H1 (cell line): ENCODE measurements at regions not wholly inside any gene's neighbourhood (a gene's known extent, or its start where the extent isn't known, plus 50 kb on each side); places are given as distances from the start of the nearest gene placed in this dataset.

Experiments
- CTCF ChIA-PET: fragments of 300-600 bp; sonication (Branson Sonifier 250); formaldehyde crosslinking; loops from one replicate; lab custom pipeline; 2021; ENCODE audit not compliant: partially characterized antibody; lab: Charles Lee
- POLR2A ChIA-PET: fragments of 300-600 bp; sonication (Branson Sonifier 250); formaldehyde crosslinking; loops from one replicate; lab custom pipeline; 2021; ENCODE audit warnings: inconsistent platforms; ENCODE audit not compliant: partially characterized antibody; lab: Charles Lee
- DNase-seq, 2 experiments: peaks; one replicate each; pipeline versions ENCODE4 v3.0.0 to v3.0.0-alpha.2; 2010 to 2022; ENCODE audit warnings: low spot score in 2 of 2, low read depth in 1 of 2, mixed read lengths in 1 of 2
- FAIRE-seq: peaks from 2 replicates; lab custom pipeline; 2011; peaks lifted over from hg19 to GRCh38; lab: Jason Lieb, UNC
- H2AFZ ChIP-seq: 2 replicates; pipeline ENCODE4 v1.8.1; 2012; ENCODE audit warnings: low read length, inconsistent platforms
- H2AK5ac ChIP-seq: 2 replicates; pipeline ENCODE4 v1.6.1; 2013; ENCODE audit warnings: low read depth, low read length
- H2BK120ac ChIP-seq: replicated peaks from 2 replicates; pipeline ENCODE3; 2013; ENCODE audit warnings: low read depth, low read length, inconsistent platforms
- H2BK12ac ChIP-seq: 2 replicates; pipeline ENCODE4 v1.6.1; 2013; ENCODE audit warnings: low read depth, low read length
- H2BK15ac ChIP-seq: 2 replicates; pipeline ENCODE4 v1.6.1; 2013; ENCODE audit warnings: low read length
- H2BK20ac ChIP-seq: 2 replicates; pipeline ENCODE4 v1.6.1; 2013; ENCODE audit warnings: low read length
- H2BK5ac ChIP-seq: 2 replicates; pipeline ENCODE4 v1.6.1; 2013; ENCODE audit warnings: low read depth, low read length
- H3K14ac ChIP-seq: 2 replicates; pipeline ENCODE4 v1.6.1; 2013; ENCODE audit warnings: inconsistent platforms; ENCODE audit not compliant: insufficient read length
- H3K18ac ChIP-seq: 2 replicates; pipeline ENCODE4 v1.6.1; 2013; ENCODE audit warnings: low read length; ENCODE audit errors: extremely low read depth
- H3K23ac ChIP-seq: 2 replicates; pipeline ENCODE4 v1.6.1; 2013; ENCODE audit warnings: inconsistent platforms; ENCODE audit not compliant: insufficient read length
- H3K23me2 ChIP-seq: 2 replicates; pipeline ENCODE4 v1.6.1; 2013; ENCODE audit warnings: low read depth, low read length
- H3K27ac ChIP-seq: 2 replicates; pipeline ENCODE4 v1.6.1; 2011; ENCODE audit warnings: low read depth, low read length, inconsistent platforms
- H3K27me3 ChIP-seq, 4 experiments: replicated peaks in 1 of 4; 1 replicate in 1 of 4; 2 replicates in 3 of 4; pipeline versions ENCODE4 v1.6.1 to v1.8.1; 2011 to 2013; ENCODE audit warnings: low read length in 3 of 4, mild to moderate bottlenecking in 3 of 4, inconsistent platforms in 2 of 4, mixed read lengths in 2 of 4, moderate library complexity in 1 of 4; ENCODE audit not compliant: control insufficient read depth in 3 of 4, insufficient read depth in 3 of 4; ENCODE audit errors: extremely low read depth in 1 of 4
- H3K36me3 ChIP-seq, 4 experiments: 2 replicates each; pipeline versions ENCODE4 v1.6.1 to v1.8.1; 2011 to 2013; ENCODE audit warnings: mild to moderate bottlenecking in 4 of 4, low read length in 3 of 4, moderate library complexity in 2 of 4, control low read depth in 1 of 4, inconsistent platforms in 1 of 4; ENCODE audit not compliant: insufficient read depth in 4 of 4, control insufficient read depth in 2 of 4
- H3K4ac ChIP-seq: replicated peaks from 2 replicates; pipeline ENCODE3; 2013; ENCODE audit warnings: low read length, low read depth, mixed read lengths, inconsistent platforms; ENCODE audit not compliant: insufficient read length
- H3K4me1 ChIP-seq, 4 experiments: replicated peaks in 1 of 4; 1 replicate in 1 of 4; 2 replicates in 3 of 4; pipeline versions ENCODE4 v1.6.1 to v1.8.1; 2011 to 2013; ENCODE audit warnings: low read length in 3 of 4, inconsistent platforms in 2 of 4, mixed read lengths in 1 of 4; ENCODE audit not compliant: insufficient read depth in 4 of 4, control insufficient read depth in 3 of 4
- H3K4me2 ChIP-seq, 2 experiments: 2 replicates each; pipeline versions ENCODE4 v1.6.1 to v1.8.1; 2011 to 2013; ENCODE audit warnings: low read depth in 2 of 2, low read length in 2 of 2, control low read depth in 1 of 2, inconsistent platforms in 1 of 2, mild to moderate bottlenecking in 1 of 2; ENCODE audit not compliant: insufficient read depth in 1 of 2
- H3K4me3 ChIP-seq, 4 experiments: fragments of 200-600, 300-600 bp in 1 of 4; sonication (generic), shearing (Covaris generic), sonication (Bioruptor Twin) in 1 of 4; 2 replicates each; pipeline versions ENCODE4 v1.5.1 to v1.8.1; 2011 to 2016; ENCODE audit warnings: low read length in 4 of 4, low read depth in 3 of 4, control low read depth in 2 of 4, inconsistent platforms in 2 of 4, mild to moderate bottlenecking in 2 of 4, mixed read lengths in 1 of 4, moderate library complexity in 1 of 4; ENCODE audit not compliant: insufficient read depth in 2 of 4; ENCODE audit errors: extremely low read depth in 1 of 4
- H3K56ac ChIP-seq: replicated peaks from 2 replicates; pipeline ENCODE3; 2013; ENCODE audit warnings: low read depth, mild to moderate bottlenecking, mixed read lengths, low read length, inconsistent platforms; ENCODE audit not compliant: insufficient read length
- H3K79me1 ChIP-seq: 2 replicates; pipeline ENCODE4 v1.6.1; 2013; ENCODE audit warnings: low read depth, low read length, control low read depth
- H3K79me2 ChIP-seq, 2 experiments: 2 replicates each; pipeline versions ENCODE4 v1.6.1 to v1.8.1; 2012 to 2013; ENCODE audit warnings: low read length in 2 of 2, mild to moderate bottlenecking in 2 of 2, inconsistent platforms in 1 of 2; ENCODE audit not compliant: insufficient read depth in 2 of 2, control insufficient read depth in 1 of 2
- H3K9ac ChIP-seq, 4 experiments: replicated peaks in 1 of 4; 1 replicate in 1 of 4; 2 replicates in 3 of 4; pipeline versions ENCODE4 v1.6.1 to v1.8.1; 2011 to 2013; ENCODE audit warnings: low read depth in 3 of 4, low read length in 3 of 4, control low read depth in 2 of 4, mild to moderate bottlenecking in 2 of 4, moderate library complexity in 2 of 4, inconsistent platforms in 1 of 4; ENCODE audit errors: extremely low read depth in 1 of 4
- H3K9me3 ChIP-seq, 2 experiments: 2 replicates each; pipeline versions ENCODE4 v1.6.1 to v1.8.1; 2012 to 2013; ENCODE audit warnings: mild to moderate bottlenecking in 2 of 2, moderate library complexity in 2 of 2, control low read depth in 1 of 2, inconsistent platforms in 1 of 2, low read depth in 1 of 2, low read length in 1 of 2, mixed read lengths in 1 of 2; ENCODE audit not compliant: insufficient read depth in 2 of 2
- H4K20me1 ChIP-seq, 2 experiments: replicated peaks in 1 of 2; 2 replicates each; pipeline versions ENCODE3 to v1.8.1; 2011 to 2013; ENCODE audit warnings: inconsistent platforms in 2 of 2, low read length in 2 of 2, mild to moderate bottlenecking in 1 of 2; ENCODE audit not compliant: insufficient read depth in 2 of 2, control insufficient read depth in 1 of 2
- H4K5ac ChIP-seq: 2 replicates; pipeline ENCODE4 v1.6.1; 2013; ENCODE audit warnings: low read length, low read depth, mixed read lengths, inconsistent platforms; ENCODE audit not compliant: insufficient read length
- H4K8ac ChIP-seq: 2 replicates; pipeline ENCODE4 v1.8.0; 2013; ENCODE audit warnings: mild to moderate bottlenecking, moderate library complexity, low read length, inconsistent platforms; ENCODE audit not compliant: insufficient read depth; ENCODE audit errors: extremely low read depth
- H4K91ac ChIP-seq: replicated peaks from 2 replicates; pipeline ENCODE3; 2013; ENCODE audit warnings: low read length, mixed read lengths, inconsistent platforms; ENCODE audit not compliant: insufficient read length
- BRCA1 ChIP-seq: IDR thresholded peaks from 2 replicates; pipeline ENCODE4 v1.6.1; 2012; ENCODE audit warnings: low read depth, low read length, improper control_type of control experiment
- CBX5 ChIP-seq: fragments of 300-800, 300-1000 bp; sonication (generic); IDR thresholded peaks from 2 replicates; pipeline ENCODE4 v1.7.1; 2016; ENCODE audit warnings: antibody characterized with exemption, low read length, low read depth
- CBX8 ChIP-seq: fragments of 300-800, 300-1000 bp; sonication (generic); IDR thresholded peaks from 2 replicates; pipeline ENCODE4 v1.7.1; 2016; ENCODE audit warnings: low read depth, low read length, borderline replicate concordance
- CREB1 ChIP-seq: IDR thresholded peaks from 2 replicates; pipeline ENCODE4 v1.6.1; 2012; ENCODE audit warnings: inconsistent platforms
- EGR1 ChIP-seq: IDR thresholded peaks from 2 replicates; pipeline ENCODE4 v1.6.1; 2011; ENCODE audit warnings: low read depth, low read length, borderline replicate concordance
- SIN3A ChIP-seq, 2 experiments: IDR thresholded peaks in 1 of 2; conservative IDR thresholded peaks in 1 of 2; 2 replicates each; pipeline ENCODE4 v1.6.1; 2011 to 2012; ENCODE audit warnings: low read length in 2 of 2, improper control_type of control experiment in 1 of 2, low read depth in 1 of 2, mild to moderate bottlenecking in 1 of 2
- SRF ChIP-seq: IDR thresholded peaks from 2 replicates; pipeline ENCODE4 v1.6.1; 2011; ENCODE audit warnings: mild to moderate bottlenecking, low read depth, low read length, moderate library complexity
- YY1 ChIP-seq: IDR thresholded peaks from 2 replicates; pipeline ENCODE4 v1.6.1; 2011; ENCODE audit warnings: low read depth, mild to moderate bottlenecking, low read length
- WGBS, 2 experiments: shearing (Covaris generic) in 1 of 2; methylation state at CpG; one replicate each; pipeline versions ENCODE4 v1.1.6 to v1.1.7; 2013 to 2015; ENCODE audit warnings: low lambda C conversion rate in 2 of 2, mixed read lengths in 2 of 2, inconsistent platforms in 1 of 2, low coverage in 1 of 2, missing lambda C conversion rate in 1 of 2; ENCODE audit not compliant: insufficient replicate concordance in 2 of 2, insufficient coverage in 1 of 2, insufficient read length in 1 of 2; ENCODE audit errors: extremely low coverage in 1 of 2, missing lambda C conversion rate in 1 of 2; 5-methylcytosine and 5-hydroxymethylcytosine counted together
- TF ChIP-seq, protein P1 (sequence below), 3 experiments: IDR thresholded peaks; 1 replicate in 2 of 3; 2 replicates in 1 of 3; pipeline versions ENCODE4 v1.5.1 to v1.6.1; 2011; ENCODE audit warnings: low read length in 3 of 3, mild to moderate bottlenecking in 3 of 3, inconsistent platforms in 2 of 3, low read depth in 1 of 3, moderate library complexity in 1 of 3; ENCODE audit not compliant: insufficient read depth in 1 of 3; ENCODE audit errors: control extremely low read depth in 1 of 3
- TF ChIP-seq, protein P2 (sequence below): IDR thresholded peaks from 2 replicates; pipeline ENCODE4 v1.6.1; 2011; ENCODE audit warnings: low read length, improper control_type of control experiment

DNA sequence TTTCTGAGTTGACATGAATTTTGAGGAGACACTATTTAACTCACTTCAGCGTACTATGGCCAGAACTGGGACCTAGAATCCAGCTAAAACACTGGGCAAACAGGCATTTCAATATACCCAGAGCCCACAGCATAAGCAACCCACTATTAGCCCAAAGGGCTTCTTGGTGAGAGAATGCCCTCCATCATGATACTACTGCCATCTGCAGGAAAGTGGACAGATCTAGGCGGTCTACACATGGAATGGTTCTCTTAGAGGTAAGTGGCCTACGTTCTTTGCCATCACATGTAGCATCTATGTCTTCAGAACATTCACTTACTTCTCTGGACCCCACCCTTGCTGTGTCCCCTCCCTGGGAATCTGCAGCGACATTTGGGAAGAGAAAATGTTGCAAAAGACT is 181.3 kb upstream of the LINC00305 start:
- H3K4ac ChIP-seq, result no peak overlapping the region
- H3K23ac ChIP-seq, result no peak overlapping the region
- 92% methylated on average over 4 of the region's 4 CpGs; no CpG with 5 or more reads in 1 of the 2 experiments for WGBS, 2 experiments
- no peaks in the 10 kb centered on the region for H3K27me3 ChIP-seq
- no peaks in the 10 kb centered on the region for H3K79me2 ChIP-seq
- H4K8ac ChIP-seq, result no peak overlapping the region
- H4K20me1 ChIP-seq, result no peaks in the 10 kb centered on the region
- FAIRE-seq (peak; percentile 82), DNase-seq (no peak)
- CTCF ChIA-PET, result interaction anchor here (0.6 to 8.6 kb wide), 16 partner anchors 8 to 294 kb away, joined by 3 to 61 read pairs (median 3); no protein-coding TSS in a partner anchor
- H3K9ac ChIP-seq, result no peak overlapping the region
- 0 out of 2 replicates have a peak overlapping the region, but pooled peaks have one; percentile 21 for H2BK12ac ChIP-seq
- no peaks in the 10 kb centered on the region for H3K79me1 ChIP-seq
- H4K5ac ChIP-seq, result no peak overlapping the region
- H3K4me1 ChIP-seq, result no peaks in the 10 kb centered on the region
- no peak overlapping the region for H3K56ac ChIP-seq
- POLR2A ChIA-PET, result no interaction called here
- H4K91ac ChIP-seq, result no peak overlapping the region
- H2BK20ac ChIP-seq, result no peak overlapping the region
- no peaks in the 10 kb centered on the region for H3K36me3 ChIP-seq
- 0 out of 2 replicates have a peak overlapping the region, but pooled peaks have one; percentile 55 for H2BK5ac ChIP-seq
- H3K27ac ChIP-seq, result no peak overlapping the region
- no peaks in the 10 kb centered on the region for H3K9me3 ChIP-seq
- H3K4me3 ChIP-seq, result no peak overlapping the region
- H2BK120ac ChIP-seq, result no peak overlapping the region
- peaks cover 1% of the 10 kb centered on the region; the same call in 1 of the 2 replicates for H3K23me2 ChIP-seq
- H2AK5ac ChIP-seq, result peak overlapping the region; percentile 59; the same call in 1 of the 2 replicates
- peak overlapping the region; percentile 86; the same call in 1 of the 2 replicates for H2AFZ ChIP-seq
- H3K4me2 ChIP-seq, result no peak overlapping the region
- no peak overlapping the region for H2BK15ac ChIP-seq
- no peak overlapping the region; the same call in 1 of the 2 replicates for H3K18ac ChIP-seq
- no peak overlapping the region for H3K14ac ChIP-seq
- TF ChIP-seq SIN3A (conservative IDR thresholded peaks at IDR 0.05 in 1 of 2, IDR thresholded peaks at IDR 0.05 in 1 of 2; ENCODE audit: low read depth in 1 of 2, low read length in 2 of 2) (no peak), EGR1 (no peak), YY1 (no peak), CBX5 (no peak), SRF (no peak), CREB1 (no peak), BRCA1 (no peak), CBX8 (no peak)
- TF ChIP-seq, protein P1, sequence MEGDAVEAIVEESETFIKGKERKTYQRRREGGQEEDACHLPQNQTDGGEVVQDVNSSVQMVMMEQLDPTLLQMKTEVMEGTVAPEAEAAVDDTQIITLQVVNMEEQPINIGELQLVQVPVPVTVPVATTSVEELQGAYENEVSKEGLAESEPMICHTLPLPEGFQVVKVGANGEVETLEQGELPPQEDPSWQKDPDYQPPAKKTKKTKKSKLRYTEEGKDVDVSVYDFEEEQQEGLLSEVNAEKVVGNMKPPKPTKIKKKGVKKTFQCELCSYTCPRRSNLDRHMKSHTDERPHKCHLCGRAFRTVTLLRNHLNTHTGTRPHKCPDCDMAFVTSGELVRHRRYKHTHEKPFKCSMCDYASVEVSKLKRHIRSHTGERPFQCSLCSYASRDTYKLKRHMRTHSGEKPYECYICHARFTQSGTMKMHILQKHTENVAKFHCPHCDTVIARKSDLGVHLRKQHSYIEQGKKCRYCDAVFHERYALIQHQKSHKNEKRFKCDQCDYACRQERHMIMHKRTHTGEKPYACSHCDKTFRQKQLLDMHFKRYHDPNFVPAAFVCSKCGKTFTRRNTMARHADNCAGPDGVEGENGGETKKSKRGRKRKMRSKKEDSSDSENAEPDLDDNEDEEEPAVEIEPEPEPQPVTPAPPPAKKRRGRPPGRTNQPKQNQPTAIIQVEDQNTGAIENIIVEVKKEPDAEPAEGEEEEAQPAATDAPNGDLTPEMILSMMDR (IDR thresholded peaks at IDR 0.05; ENCODE audit: control extremely low read depth in 1 of 3, insufficient read depth in 1 of 3, low read depth in 1 of 3, low read length in 3 of 3), result peak in 2 of 3 experiments; percentile 63 to 73; a peak in 3 of 4 replicates
- TF ChIP-seq, protein P2, sequence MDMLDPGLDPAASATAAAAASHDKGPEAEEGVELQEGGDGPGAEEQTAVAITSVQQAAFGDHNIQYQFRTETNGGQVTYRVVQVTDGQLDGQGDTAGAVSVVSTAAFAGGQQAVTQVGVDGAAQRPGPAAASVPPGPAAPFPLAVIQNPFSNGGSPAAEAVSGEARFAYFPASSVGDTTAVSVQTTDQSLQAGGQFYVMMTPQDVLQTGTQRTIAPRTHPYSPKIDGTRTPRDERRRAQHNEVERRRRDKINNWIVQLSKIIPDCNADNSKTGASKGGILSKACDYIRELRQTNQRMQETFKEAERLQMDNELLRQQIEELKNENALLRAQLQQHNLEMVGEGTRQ, result no peak
